Cardiac fibroblast (primary cell): ENCODE measurements at regions not wholly inside any gene's neighbourhood (a gene's known extent, or its start where the extent isn't known, plus 50 kb on each side); places are given as distances from the start of the nearest gene placed in this dataset.

Experiments used
- DNase-seq, 2 donors: peaks; one replicate each; pipeline versions ENCODE4 v3.0.0 to v3.0.0-alpha.2; 2010; ENCODE audit warnings: low read depth in 2 of 2
- H3K4me3 ChIP-seq, 2 donors: replicated peaks in 1 of 2; 1 replicate in 1 of 2; 2 replicates in 1 of 2; pipeline ENCODE4 v1.5.1; 2011; ENCODE audit warnings: low read depth in 2 of 2, low read length in 2 of 2, mild to moderate bottlenecking in 2 of 2, moderate library complexity in 1 of 2
- TF ChIP-seq, protein P1 (sequence below): IDR thresholded peaks from one replicate; pipeline ENCODE4 v1.5.1; 2011; ENCODE audit warnings: low read depth, mild to moderate bottlenecking, low read length, inconsistent platforms

DNA sequence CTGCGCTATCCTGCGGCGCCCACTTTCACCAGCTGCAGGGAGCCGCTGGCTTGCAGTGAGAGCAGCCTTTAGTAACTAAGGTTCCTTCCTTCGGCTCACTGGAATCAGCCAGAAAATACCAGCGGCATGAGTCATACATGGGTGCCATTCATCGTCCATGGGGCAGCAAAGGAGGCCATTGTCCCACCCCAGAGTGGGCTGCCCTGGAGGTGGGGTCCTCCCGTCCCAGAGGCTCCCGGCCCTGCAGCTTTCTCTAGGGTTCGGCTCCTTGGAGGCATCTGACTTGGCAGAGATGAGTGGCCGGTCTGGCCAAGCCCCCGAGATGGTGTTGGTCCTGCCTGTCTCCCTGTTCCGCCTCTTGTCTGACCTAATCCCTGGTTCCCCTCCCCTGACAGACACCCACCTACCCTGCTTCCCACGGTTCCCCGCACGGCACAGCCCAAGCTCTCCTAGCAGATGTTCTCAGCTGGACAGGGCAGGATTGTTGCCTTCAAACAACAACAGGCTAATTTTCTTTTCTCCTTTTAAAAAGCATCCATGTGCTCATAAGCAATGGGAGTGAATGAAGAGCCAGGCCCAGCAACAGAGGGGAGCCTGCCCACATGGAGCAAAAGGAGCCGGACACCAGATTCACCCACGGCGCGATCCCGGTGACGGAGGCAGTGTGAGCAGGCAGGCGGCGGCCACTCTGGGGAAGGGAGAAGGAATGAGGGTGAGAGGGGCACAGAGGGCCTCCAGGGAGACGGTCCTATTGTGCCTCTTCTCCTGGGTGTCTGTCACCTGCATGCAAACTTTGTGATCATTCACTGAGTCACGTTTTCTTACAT lies 97.0 kb upstream of the COL5A1 start:
- TF ChIP-seq, protein P1, sequence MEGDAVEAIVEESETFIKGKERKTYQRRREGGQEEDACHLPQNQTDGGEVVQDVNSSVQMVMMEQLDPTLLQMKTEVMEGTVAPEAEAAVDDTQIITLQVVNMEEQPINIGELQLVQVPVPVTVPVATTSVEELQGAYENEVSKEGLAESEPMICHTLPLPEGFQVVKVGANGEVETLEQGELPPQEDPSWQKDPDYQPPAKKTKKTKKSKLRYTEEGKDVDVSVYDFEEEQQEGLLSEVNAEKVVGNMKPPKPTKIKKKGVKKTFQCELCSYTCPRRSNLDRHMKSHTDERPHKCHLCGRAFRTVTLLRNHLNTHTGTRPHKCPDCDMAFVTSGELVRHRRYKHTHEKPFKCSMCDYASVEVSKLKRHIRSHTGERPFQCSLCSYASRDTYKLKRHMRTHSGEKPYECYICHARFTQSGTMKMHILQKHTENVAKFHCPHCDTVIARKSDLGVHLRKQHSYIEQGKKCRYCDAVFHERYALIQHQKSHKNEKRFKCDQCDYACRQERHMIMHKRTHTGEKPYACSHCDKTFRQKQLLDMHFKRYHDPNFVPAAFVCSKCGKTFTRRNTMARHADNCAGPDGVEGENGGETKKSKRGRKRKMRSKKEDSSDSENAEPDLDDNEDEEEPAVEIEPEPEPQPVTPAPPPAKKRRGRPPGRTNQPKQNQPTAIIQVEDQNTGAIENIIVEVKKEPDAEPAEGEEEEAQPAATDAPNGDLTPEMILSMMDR = no peak
- peak; percentile 74 to 84 for DNase-seq
- no peak overlapping the region for H3K4me3 ChIP-seq

DNA sequence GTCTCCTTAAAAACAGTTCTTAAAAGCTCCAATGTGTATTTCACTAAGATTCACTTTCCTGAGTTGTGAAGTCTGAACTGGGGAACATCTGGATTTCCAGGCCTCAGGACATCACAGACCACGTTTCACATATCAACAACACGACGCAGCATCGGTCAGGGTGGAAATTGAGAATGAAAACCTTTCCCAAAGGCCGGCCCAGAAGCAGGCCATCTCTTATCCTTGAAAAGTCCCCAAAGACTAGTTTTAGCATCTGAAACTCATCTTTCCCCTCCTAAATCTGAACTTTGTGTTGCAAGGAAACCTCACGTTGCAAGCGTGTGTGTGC lies 96.4 kb upstream of the COL5A1 start:
- H3K4me3 ChIP-seq = no peak overlapping the region
- TF ChIP-seq, protein P1 = no peak
- DNase-seq = no peak

DNA sequence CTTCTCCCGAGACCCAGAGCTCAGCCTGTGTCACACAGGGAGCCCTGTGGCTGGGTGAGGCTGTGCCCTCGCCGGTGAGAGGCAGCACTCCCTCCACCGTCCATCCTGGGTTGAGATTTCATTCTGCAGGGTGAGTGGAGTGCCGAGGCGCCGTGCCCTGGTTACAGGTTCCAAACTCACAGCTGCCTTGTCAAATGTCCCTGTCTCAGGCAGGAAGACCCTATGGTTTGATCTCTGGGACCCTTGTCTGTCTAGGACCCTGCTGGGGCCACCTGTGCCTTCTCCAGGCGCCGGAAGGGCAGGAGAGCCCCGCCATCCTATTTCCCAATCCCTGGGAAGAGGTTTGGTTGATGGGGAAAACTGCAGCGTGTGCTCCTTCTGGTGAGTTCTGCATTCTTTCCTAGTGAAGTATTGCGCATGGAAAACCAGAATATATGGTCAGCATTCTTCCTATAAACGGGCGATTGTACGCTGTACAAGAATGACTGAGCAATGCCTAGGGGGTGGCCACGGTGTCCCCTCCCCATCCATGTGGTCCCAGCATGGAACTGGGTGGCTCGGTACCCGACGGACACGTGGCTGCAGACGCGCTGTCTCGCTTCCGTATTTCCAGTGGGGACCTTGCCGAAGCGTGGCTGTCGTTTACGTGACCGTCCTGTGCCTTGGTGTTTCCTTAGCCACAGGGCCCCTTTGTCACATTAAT lies 95.9 kb upstream of the COL5A1 start:
- H3K4me3 ChIP-seq = no peak overlapping the region
- DNase-seq = peak; percentile 63 to 76
- TF ChIP-seq, protein P1 = no peak

- H3K4me3 ChIP-seq = no peak overlapping the region
- TF ChIP-seq, protein P1 = no peak
- DNase-seq = peak in 1 of 2 donors; percentile 60
Measured at GRCh38 chr9:134546246-134546731, 95.3 kb upstream of the COL5A1 start.

DNA sequence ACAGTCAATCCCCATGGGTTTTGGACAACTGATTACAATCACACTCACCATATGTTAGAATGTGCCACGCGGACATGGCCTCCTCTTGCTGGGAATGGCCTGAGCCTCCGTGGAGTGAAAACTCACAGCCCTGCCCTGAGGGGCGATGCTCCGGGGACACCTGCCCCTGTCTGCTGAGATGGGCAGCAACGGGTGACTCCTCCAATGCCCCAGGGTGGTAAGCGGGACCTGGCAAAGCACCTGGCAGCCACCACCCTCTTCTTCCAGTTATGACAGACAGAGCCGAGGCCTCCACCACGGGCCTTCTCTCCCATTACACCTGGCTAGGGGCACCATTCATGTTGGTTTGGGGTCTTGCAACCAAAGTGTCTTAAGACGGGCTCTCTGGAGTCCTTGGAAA lies 94.9 kb upstream of the COL5A1 start:
- DNase-seq = no peak
- TF ChIP-seq, protein P1 = no peak
- no peak overlapping the region for H3K4me3 ChIP-seq

- no peak for DNase-seq
- no peak overlapping the region for H3K4me3 ChIP-seq
- TF ChIP-seq, protein P1 = no peak
Measured at GRCh38 chr9:134547161-134548100, 94.2 kb upstream of the COL5A1 start.
